ENCODE measurements at regions not wholly inside any gene's neighbourhood (a gene's known extent, or its start where the extent isn't known, plus 50 kb on each side); places are given as distances from the start of the nearest gene placed in this dataset.

GRCh38 chr16:82402665-82403218 lies 224.0 kb upstream of the CDH13 start:
- TF ChIP-seq NFYB (IDR thresholded peaks at IDR 0.05; ENCODE audit: insufficient read depth, low read depth, low read length) = no peak
- TF ChIP-seq CTCF (IDR thresholded peaks at IDR 0.05 in 2 of 3, conservative IDR thresholded peaks at IDR 0.05 in 1 of 3; ENCODE audit: control insufficient read depth in 2 of 3, extremely low read depth in 1 of 3, insufficient read depth in 1 of 3, low read depth in 3 of 3, low read length in 3 of 3) = no peak
- no peak for TF ChIP-seq ZNF384 (IDR thresholded peaks at IDR 0.05; ENCODE audit: borderline replicate concordance, low read depth, low read length)
- no peak for TF ChIP-seq SP1 (IDR thresholded peaks at IDR 0.05; ENCODE audit: low read depth, low read length)

Data from GM12878 (cell line).